CD14-positive monocyte (primary cell): ENCODE measurements at regions not wholly inside any gene's neighbourhood (a gene's known extent, or its start where the extent isn't known, plus 50 kb on each side); places are given as distances from the start of the nearest gene placed in this dataset.

ENCODE experiments used
- DNase-seq, 3 donors: peaks; one replicate each; pipeline ENCODE4 v3.0.0-alpha.2; 2011 to 2022
- H2AFZ ChIP-seq: 2 replicates; pipeline ENCODE4 v1.6.0; 2012; ENCODE audit warnings: mild to moderate bottlenecking, low read depth, low read length, inconsistent platforms; ENCODE audit not compliant: insufficient read depth, poor library complexity, severe bottlenecking
- H3K27ac ChIP-seq, 2 donors: 1 replicate in 1 of 2; 2 replicates in 1 of 2; pipeline ENCODE4 v1.5.1; 2012 to 2013; ENCODE audit warnings: low read length in 2 of 2, control low read depth in 1 of 2, inconsistent platforms in 1 of 2, low read depth in 1 of 2, mild to moderate bottlenecking in 1 of 2
- H3K27me3 ChIP-seq, 2 donors: one replicate each; pipeline versions ENCODE4 v1.6.0 to v1.6.1; 2011 to 2013; ENCODE audit warnings: low read length in 2 of 2; ENCODE audit not compliant: control insufficient read depth in 2 of 2, insufficient read depth in 2 of 2
- H3K36me3 ChIP-seq, 2 donors: replicated peaks in 1 of 2; 1 replicate in 1 of 2; 2 replicates in 1 of 2; pipeline versions ENCODE4 v1.5.1 to v1.6.1; 2012 to 2013; ENCODE audit warnings: low read length in 2 of 2, control low read depth in 1 of 2, inconsistent platforms in 1 of 2, mild to moderate bottlenecking in 1 of 2; ENCODE audit not compliant: insufficient read depth in 2 of 2, control insufficient read depth in 1 of 2
- H3K4me1 ChIP-seq, 2 donors: 1 replicate in 1 of 2; 2 replicates in 1 of 2; pipeline versions ENCODE4 v1.5.1 to v1.6.1; 2012 to 2013; ENCODE audit warnings: low read length in 2 of 2, control low read depth in 1 of 2, inconsistent platforms in 1 of 2, mild to moderate bottlenecking in 1 of 2, moderate library complexity in 1 of 2; ENCODE audit not compliant: insufficient read depth in 2 of 2, control insufficient read depth in 1 of 2
- H3K4me2 ChIP-seq: replicated peaks from 2 replicates; pipeline ENCODE3; 2012; ENCODE audit warnings: low read length, moderate library complexity, mild to moderate bottlenecking; ENCODE audit not compliant: poor library complexity, severe bottlenecking; ENCODE audit errors: extremely low read depth
- H3K4me3 ChIP-seq, 3 experiments: fragments of 200-600 bp in 1 of 3; sonication (generic) in 1 of 3; replicated peaks in 1 of 3; 1 replicate in 2 of 3; 2 replicates in 1 of 3; pipeline ENCODE4 v1.5.1; 2011 to 2013; ENCODE audit warnings: low read length in 3 of 3, mild to moderate bottlenecking in 3 of 3, control low read depth in 2 of 3, low read depth in 2 of 3, inconsistent platforms in 1 of 3, moderate library complexity in 1 of 3
- H3K79me2 ChIP-seq: 2 replicates; pipeline ENCODE4 v1.6.0; 2012; ENCODE audit warnings: mild to moderate bottlenecking, control low read depth, inconsistent platforms, low read length, moderate library complexity; ENCODE audit not compliant: insufficient read depth
- H3K9ac ChIP-seq: 2 replicates; pipeline ENCODE4 v1.6.0; 2017; ENCODE audit warnings: low read length, mild to moderate bottlenecking; ENCODE audit not compliant: insufficient read depth, poor library complexity, severe bottlenecking
- H3K9me3 ChIP-seq, 2 donors: replicated peaks in 1 of 2; 1 replicate in 1 of 2; 2 replicates in 1 of 2; pipeline versions ENCODE4 v1.5.1 to v1.6.1; 2012 to 2013; ENCODE audit warnings: low read length in 2 of 2, control low read depth in 1 of 2; ENCODE audit not compliant: control insufficient read depth in 1 of 2, insufficient read depth in 1 of 2
- H4K20me1 ChIP-seq: 2 replicates; pipeline ENCODE4 v1.6.0; 2012; ENCODE audit warnings: mild to moderate bottlenecking, low read length, control low read depth, moderate library complexity; ENCODE audit not compliant: insufficient read depth
- H3K27ac Mint-ChIP-seq, 7 donors: one replicate each; pipeline ENCODE4 v1.8.0; 2020; ENCODE audit warnings: mild to moderate bottlenecking in 7 of 7, mixed read lengths in 7 of 7, moderate library complexity in 6 of 7, inconsistent platforms in 2 of 7
- H3K27me3 Mint-ChIP-seq, 3 donors: one replicate each; pipeline ENCODE4 v1.8.0; 2021 to 2022; ENCODE audit warnings: low read depth in 3 of 3, mild to moderate bottlenecking in 3 of 3, mixed read lengths in 3 of 3, moderate library complexity in 3 of 3, inconsistent platforms in 1 of 3
- H3K36me3 Mint-ChIP-seq, 2 donors: one replicate each; pipeline ENCODE4 v1.8.0; 2020; ENCODE audit warnings: mixed read lengths in 2 of 2, inconsistent platforms in 1 of 2, mild to moderate bottlenecking in 1 of 2
- H3K4me1 Mint-ChIP-seq: one replicate; pipeline ENCODE4 v1.8.0; 2020; ENCODE audit warnings: mild to moderate bottlenecking, mixed read lengths
- H3K4me3 Mint-ChIP-seq, 2 donors: one replicate each; pipeline ENCODE4 v1.8.0; 2020; ENCODE audit warnings: mild to moderate bottlenecking in 2 of 2, mixed read lengths in 2 of 2, moderate library complexity in 1 of 2
- H3K9me3 Mint-ChIP-seq, 7 donors: one replicate each; pipeline ENCODE4 v1.8.0; 2020 to 2022; ENCODE audit warnings: mixed read lengths in 7 of 7, mild to moderate bottlenecking in 6 of 7, moderate library complexity in 6 of 7, inconsistent platforms in 2 of 7
- CTCF ChIP-seq: fragments of 200-600 bp; IDR thresholded peaks from one replicate; pipeline ENCODE4 v1.8.0; 2022; ENCODE audit warnings: antibody characterized with exemption, mild to moderate bottlenecking
- WGBS: methylation state at CpG from one replicate; pipeline ENCODE4 v1.1.5; 2013; ENCODE audit warnings: missing lambda C conversion rate; ENCODE audit not compliant: insufficient coverage; 5-methylcytosine and 5-hydroxymethylcytosine counted together
- intact Hi-C, 2 donors: fragments of 100-400 bp; cut with micrococcal nuclease; formaldehyde crosslinking; loops; one replicate each; pipeline versions ENCODE4 v1.15.0 to v1.15.1; 2023

- Histone ChIP-seq H2AFZ (no peak overlapping the region), H3K27me3 (no peaks in the 10 kb centered on the region), H3K4me3 (no peak overlapping the region), H3K36me3 (no peaks in the 10 kb centered on the region), H3K27ac (no peak overlapping the region), H3K4me2 (no peak overlapping the region), H3K4me1 (no peaks in the 10 kb centered on the region), H3K79me2 (no peaks in the 10 kb centered on the region), H4K20me1 (no peaks in the 10 kb centered on the region), H3K9me3 (peaks cover 3 to 4% of the 10 kb centered on the region in 2 donors), H3K9ac (no peak overlapping the region)
- Mint-ChIP-seq H3K4me3 (no peak overlapping the region), H3K27me3 (no peaks in the 10 kb centered on the region), H3K36me3 (no peaks in the 10 kb centered on the region), H3K9me3 (peaks cover 0 to 9% (median 0%) of the 10 kb centered on the region in 7 donors), H3K4me1 (no peaks in the 10 kb centered on the region), H3K27ac (no peak overlapping the region)
- intact Hi-C loops, result no loop called here
- DNase-seq, result no peak
- no peak for TF ChIP-seq CTCF
Measured at GRCh38 chr5:29720954-29721353, 1472.5 kb upstream of the CDH6 start.

DNA sequence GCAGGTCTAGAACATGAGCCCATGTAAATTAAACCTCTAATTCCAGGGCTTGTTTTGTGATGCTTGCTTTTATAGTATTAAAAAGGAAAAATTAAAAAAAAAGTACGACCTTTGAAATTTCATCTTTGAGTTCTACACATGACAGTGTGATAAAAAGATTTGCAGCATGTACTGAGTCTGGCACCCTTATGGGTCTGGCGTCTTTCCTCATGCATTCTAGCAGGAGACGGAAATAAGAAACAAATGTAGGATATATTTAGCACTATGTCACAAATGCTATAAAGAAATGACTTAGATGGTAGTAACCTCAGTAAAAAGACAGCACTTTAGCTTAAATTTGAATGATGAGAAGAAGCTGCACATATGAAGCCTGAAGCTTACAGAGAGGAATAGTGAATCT is 1474.3 kb upstream of the CDH6 start:
- Histone ChIP-seq H3K4me3 (no peak overlapping the region), H3K79me2 (no peaks in the 10 kb centered on the region), H3K36me3 (no peaks in the 10 kb centered on the region), H4K20me1 (no peaks in the 10 kb centered on the region), H3K27ac (no peak overlapping the region), H3K4me1 (no peaks in the 10 kb centered on the region), H3K4me2 (no peak overlapping the region), H3K9me3 (peaks cover 0 to 4% of the 10 kb centered on the region in 2 donors), H3K27me3 (no peaks in the 10 kb centered on the region), H2AFZ (no peak overlapping the region), H3K9ac (no peak overlapping the region)
- 100% methylated on average over 1 of the region's 3 CpGs for WGBS
- Mint-ChIP-seq H3K27me3 (no peaks in the 10 kb centered on the region), H3K4me1 (no peaks in the 10 kb centered on the region), H3K9me3 (peaks cover 0 to 9% (median 0%) of the 10 kb centered on the region in 7 donors), H3K27ac (no peak overlapping the region), H3K4me3 (no peak overlapping the region), H3K36me3 (no peaks in the 10 kb centered on the region)
- TF ChIP-seq CTCF, result no peak
- DNase-seq, result no peak
- intact Hi-C loops, result no loop called here
